Glomerular visceral epithelial cell (primary cell): ENCODE measurements at regions not wholly inside any gene's neighbourhood (a gene's known extent, or its start where the extent isn't known, plus 50 kb on each side); places are given as distances from the start of the nearest gene placed in this dataset.

Source experiments
- DNase-seq: peaks from one replicate; pipeline ENCODE4 v3.0.0-alpha.2; 2016; ENCODE audit errors: extremely low spot score

- DNase-seq: no peak
Observed at GRCh38 chr7:133190650-133191049, 62.2 kb upstream of the EXOC4 start.

- DNase-seq: no peak
Observed at GRCh38 chr7:133191787-133192186, 61.1 kb upstream of the EXOC4 start.

DNA sequence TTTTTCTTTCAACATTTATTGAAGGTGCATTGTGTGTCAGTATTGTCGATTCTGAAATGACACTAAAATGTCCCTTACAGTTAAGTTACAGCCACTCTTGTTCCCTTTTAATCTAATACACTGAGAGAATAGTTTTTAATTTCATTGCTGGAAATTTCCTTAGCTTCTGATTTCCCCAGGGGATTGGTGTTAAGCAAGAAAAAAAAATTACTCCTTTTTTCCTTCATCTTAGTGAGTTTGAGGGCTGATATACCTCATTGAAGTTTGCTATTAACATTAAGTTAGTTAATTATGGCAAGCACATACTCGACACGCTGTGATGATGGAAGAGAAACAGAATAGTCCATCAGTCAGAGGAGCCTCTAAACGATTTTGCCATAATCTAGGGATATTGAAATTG is 57.0 kb upstream of the EXOC4 start:
- DNase-seq: no peak

- DNase-seq: no peak
Observed at GRCh38 chr7:133196856-133197612, 55.8 kb upstream of the EXOC4 start.

DNA sequence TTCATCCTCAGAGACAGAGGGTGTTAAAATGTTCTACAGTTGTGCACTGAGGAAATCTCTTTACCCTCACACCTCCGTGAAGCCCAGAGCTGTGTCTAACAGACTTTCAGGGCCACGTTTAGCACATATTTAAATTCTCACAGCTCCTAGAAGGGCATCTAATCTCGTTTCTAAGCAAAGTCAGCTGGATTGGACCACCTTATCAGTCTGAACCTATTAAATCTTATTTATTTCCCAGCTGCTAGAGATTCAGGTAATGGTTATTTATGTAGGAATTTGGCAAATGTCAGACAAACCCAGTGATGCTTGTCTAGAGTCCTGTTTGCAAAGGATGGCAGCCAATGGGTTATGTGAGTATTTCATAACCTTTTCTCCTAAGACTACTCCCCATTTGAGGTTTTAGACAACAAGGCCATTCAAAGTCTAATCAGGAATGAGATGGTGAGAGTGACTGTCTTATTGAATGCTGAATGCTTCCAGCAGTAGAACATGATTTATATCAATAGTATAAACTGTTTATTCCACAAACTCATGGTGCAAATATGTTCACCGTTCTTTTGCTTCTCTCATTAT is 54.8 kb upstream of the EXOC4 start:
- no peak for DNase-seq

- no peak for DNase-seq
Observed at GRCh38 chr7:133199831-133200230, 53.0 kb upstream of the EXOC4 start.

DNA sequence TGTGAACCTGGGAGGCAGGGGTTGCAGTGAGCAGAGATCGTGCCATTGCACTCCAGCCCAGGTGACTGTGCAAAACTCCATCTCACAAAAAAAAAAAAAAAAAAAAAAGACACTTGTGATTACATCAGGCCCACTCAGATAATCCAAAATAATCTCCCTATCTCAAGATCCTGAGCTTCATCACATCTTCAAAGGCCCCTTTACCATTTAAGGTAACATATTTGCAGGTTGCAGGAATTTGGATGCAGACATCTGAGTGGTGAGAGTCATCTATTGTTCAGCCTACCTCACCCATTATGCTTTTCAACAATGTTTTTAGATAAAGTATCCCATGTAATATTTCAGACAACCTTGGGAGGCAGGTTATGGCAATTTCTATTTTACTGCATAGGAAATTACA is 51.4 kb upstream of the EXOC4 start:
- no peak for DNase-seq

DNA sequence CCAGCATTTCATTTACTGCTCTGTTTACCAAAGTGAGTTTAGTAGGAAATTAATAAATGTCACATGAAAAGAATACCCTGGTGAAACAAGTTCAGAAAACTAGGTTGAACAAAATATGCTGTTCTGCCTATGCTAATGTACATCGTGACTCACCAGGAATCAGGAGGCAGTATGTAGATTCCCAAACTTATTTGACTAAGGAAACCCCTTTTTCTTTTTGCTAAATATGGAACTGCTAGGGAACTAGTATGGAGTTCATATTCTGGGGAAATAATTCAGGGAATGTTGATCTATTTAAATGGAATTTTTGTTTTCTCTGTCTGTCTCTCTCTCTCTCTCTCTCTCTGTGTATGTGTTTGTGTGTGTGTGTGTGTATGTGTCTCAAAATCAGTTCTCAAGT is 49.9 kb upstream of the EXOC4 start:
- no peak for DNase-seq
